H9 (cell line): ENCODE measurements at regions not wholly inside any gene's neighbourhood (a gene's known extent, or its start where the extent isn't known, plus 50 kb on each side); places are given as distances from the start of the nearest gene placed in this dataset.

Experiments
- DNase-seq: peaks from one replicate; pipeline ENCODE4 v3.0.0-alpha.2; 2017
- H2AFZ ChIP-seq: one replicate; pipeline ENCODE4 v1.6.1; 2013; ENCODE audit warnings: mild to moderate bottlenecking, low read length, control low read depth, moderate library complexity
- H2AK5ac ChIP-seq: 2 replicates; pipeline ENCODE4 v1.6.1; 2013; ENCODE audit warnings: low read length, control low read depth, mixed read lengths; ENCODE audit not compliant: insufficient read length
- H2BK120ac ChIP-seq: one replicate; pipeline ENCODE4 v1.6.1; 2013; ENCODE audit warnings: low read depth, mild to moderate bottlenecking, low read length, control low read depth, inconsistent platforms; ENCODE audit not compliant: poor library complexity, severe bottlenecking
- H2BK12ac ChIP-seq: 2 replicates; pipeline ENCODE4 v1.6.1; 2013; ENCODE audit warnings: low read length, control low read depth, mixed read lengths, low read depth; ENCODE audit not compliant: insufficient read length
- H2BK15ac ChIP-seq: 2 replicates; pipeline ENCODE4 v1.6.1; 2013; ENCODE audit warnings: low read depth, low read length, control low read depth
- H2BK20ac ChIP-seq: one replicate; pipeline ENCODE4 v1.6.1; 2013; ENCODE audit warnings: low read depth, mild to moderate bottlenecking, low read length, control low read depth, inconsistent platforms; ENCODE audit not compliant: poor library complexity, severe bottlenecking
- H2BK5ac ChIP-seq: 2 replicates; pipeline ENCODE4 v1.6.1; 2013; ENCODE audit warnings: low read length, control low read depth, mixed read lengths; ENCODE audit not compliant: insufficient read length
- H3K14ac ChIP-seq: 2 replicates; pipeline ENCODE4 v1.6.1; 2013; ENCODE audit warnings: low read length, control low read depth; ENCODE audit not compliant: insufficient read depth
- H3K18ac ChIP-seq: 2 replicates; pipeline ENCODE4 v1.6.1; 2013; ENCODE audit warnings: low read depth, mild to moderate bottlenecking, mixed read lengths, low read length, control low read depth; ENCODE audit not compliant: insufficient read length
- H3K23ac ChIP-seq: 2 replicates; pipeline ENCODE4 v1.6.1; 2013; ENCODE audit warnings: low read length, control low read depth, mixed read lengths, low read depth; ENCODE audit not compliant: insufficient read length
- H3K23me2 ChIP-seq: 2 replicates; pipeline ENCODE4 v1.6.1; 2013; ENCODE audit warnings: low read depth, mild to moderate bottlenecking, mixed read lengths, low read length, control low read depth; ENCODE audit not compliant: insufficient read length, poor library complexity, severe bottlenecking
- H3K27ac ChIP-seq: 2 replicates; pipeline ENCODE4 v1.5.1; 2013; ENCODE audit warnings: low read length, control low read depth, mixed read lengths, low read depth; ENCODE audit not compliant: insufficient read length
- H3K27me3 ChIP-seq: 2 replicates; pipeline ENCODE4 v1.6.1; 2013; ENCODE audit warnings: low read length, control low read depth, inconsistent platforms; ENCODE audit not compliant: insufficient read depth
- H3K4ac ChIP-seq: 2 replicates; pipeline ENCODE4 v1.6.1; 2013; ENCODE audit warnings: low read depth, mild to moderate bottlenecking, control low read depth, inconsistent platforms, low read length, moderate library complexity
- H3K4me1 ChIP-seq: 2 replicates; pipeline ENCODE4 v1.6.1; 2013; ENCODE audit warnings: low read length, control low read depth, inconsistent platforms; ENCODE audit not compliant: insufficient read depth
- H3K4me2 ChIP-seq: 2 replicates; pipeline ENCODE4 v1.6.1; 2013; ENCODE audit warnings: low read length, control low read depth, mixed read lengths; ENCODE audit not compliant: insufficient read length, insufficient read depth
- H3K56ac ChIP-seq: 2 replicates; pipeline ENCODE4 v1.6.1; 2013; ENCODE audit warnings: low read depth, mild to moderate bottlenecking, mixed read lengths, low read length, control low read depth; ENCODE audit not compliant: insufficient read length
- H3K79me1 ChIP-seq: 2 replicates; pipeline ENCODE4 v1.6.1; 2013; ENCODE audit warnings: low read depth, mild to moderate bottlenecking, moderate library complexity, low read length, control low read depth, inconsistent platforms; ENCODE audit not compliant: insufficient read depth, poor library complexity, severe bottlenecking
- H3K79me2 ChIP-seq: 2 replicates; pipeline ENCODE4 v1.6.1; 2013; ENCODE audit warnings: low read length, control low read depth, inconsistent platforms; ENCODE audit not compliant: insufficient read depth
- H3K9ac ChIP-seq: 2 replicates; pipeline ENCODE4 v1.6.1; 2013; ENCODE audit warnings: low read length, control low read depth, mixed read lengths; ENCODE audit not compliant: insufficient read length; ENCODE audit errors: extremely low read depth
- H3K9me3 ChIP-seq: one replicate; pipeline ENCODE4 v1.6.1; 2013; ENCODE audit warnings: low read depth, low read length, inconsistent platforms; ENCODE audit not compliant: control insufficient read depth
- H3T11ph ChIP-seq: one replicate; pipeline ENCODE4 v1.6.1; 2013; ENCODE audit warnings: mild to moderate bottlenecking, low read length, control low read depth, inconsistent platforms
- H4K20me1 ChIP-seq: one replicate; pipeline ENCODE4 v1.6.1; 2013; ENCODE audit not compliant: control insufficient read depth, insufficient read length, insufficient read depth
- H4K5ac ChIP-seq: 2 replicates; pipeline ENCODE4 v1.6.1; 2013; ENCODE audit warnings: low read depth, mild to moderate bottlenecking, mixed read lengths, low read length, control low read depth; ENCODE audit not compliant: insufficient read length
- H4K8ac ChIP-seq: replicated peaks from 2 replicates; pipeline ENCODE4 v1.6.1; 2013; ENCODE audit warnings: low read length, control low read depth, mixed read lengths, low read depth; ENCODE audit not compliant: insufficient read length
- H4K91ac ChIP-seq: 2 replicates; pipeline ENCODE4 v1.6.1; 2013; ENCODE audit warnings: low read depth, mild to moderate bottlenecking, moderate library complexity, mixed read lengths, low read length, control low read depth; ENCODE audit not compliant: insufficient read length
- H3K27ac Mint-ChIP-seq, 3 experiments: 2 replicates in 2 of 3; 3 replicates in 1 of 3; pipeline ENCODE4 v1.8.0; 2020 to 2021; ENCODE audit warnings: mixed read lengths in 3 of 3, mild to moderate bottlenecking in 1 of 3, moderate library complexity in 1 of 3
- H3K27me3 Mint-ChIP-seq: 2 replicates; pipeline ENCODE4 v1.8.0; 2021; ENCODE audit warnings: low read depth, mild to moderate bottlenecking, moderate library complexity, mixed read lengths
- H3K36me3 Mint-ChIP-seq, 3 experiments: 2 replicates in 2 of 3; 3 replicates in 1 of 3; pipeline ENCODE4 v1.8.0; 2020 to 2021; ENCODE audit warnings: low read depth in 3 of 3, mixed read lengths in 3 of 3; ENCODE audit not compliant: insufficient read depth in 1 of 3
- H3K4me1 Mint-ChIP-seq, 2 experiments: 2 replicates each; pipeline ENCODE4 v1.8.0; 2020; ENCODE audit warnings: mixed read lengths in 2 of 2
- H3K4me3 Mint-ChIP-seq, 2 experiments: 2 replicates in 1 of 2; 3 replicates in 1 of 2; pipeline ENCODE4 v1.8.0; 2020 to 2021; ENCODE audit warnings: mild to moderate bottlenecking in 2 of 2, mixed read lengths in 2 of 2, moderate library complexity in 1 of 2
- H3K9me3 Mint-ChIP-seq, 2 experiments: 2 replicates in 1 of 2; 3 replicates in 1 of 2; pipeline ENCODE4 v1.8.0; 2020; ENCODE audit warnings: mild to moderate bottlenecking in 2 of 2, mixed read lengths in 2 of 2, moderate library complexity in 1 of 2
- WGBS: extraction: QIAGEN DNeasy Blood & Tissue Kit; methylation state at CpG from one replicate; pipeline ENCODE4 v1.1.7; 2013; ENCODE audit warnings: missing lambda C conversion rate, low lambda C conversion rate, mixed read lengths; ENCODE audit not compliant: insufficient read length; ENCODE audit errors: extremely low coverage; 5-methylcytosine and 5-hydroxymethylcytosine counted together
- TF ChIP-seq, protein P1 (sequence below): fragments of 200-600 bp; sonication (generic); conservative IDR thresholded peaks from 3 replicates; pipeline ENCODE4 v1.8.0; 2021; ENCODE audit warnings: antibody characterized with exemption, mild to moderate bottlenecking

DNA sequence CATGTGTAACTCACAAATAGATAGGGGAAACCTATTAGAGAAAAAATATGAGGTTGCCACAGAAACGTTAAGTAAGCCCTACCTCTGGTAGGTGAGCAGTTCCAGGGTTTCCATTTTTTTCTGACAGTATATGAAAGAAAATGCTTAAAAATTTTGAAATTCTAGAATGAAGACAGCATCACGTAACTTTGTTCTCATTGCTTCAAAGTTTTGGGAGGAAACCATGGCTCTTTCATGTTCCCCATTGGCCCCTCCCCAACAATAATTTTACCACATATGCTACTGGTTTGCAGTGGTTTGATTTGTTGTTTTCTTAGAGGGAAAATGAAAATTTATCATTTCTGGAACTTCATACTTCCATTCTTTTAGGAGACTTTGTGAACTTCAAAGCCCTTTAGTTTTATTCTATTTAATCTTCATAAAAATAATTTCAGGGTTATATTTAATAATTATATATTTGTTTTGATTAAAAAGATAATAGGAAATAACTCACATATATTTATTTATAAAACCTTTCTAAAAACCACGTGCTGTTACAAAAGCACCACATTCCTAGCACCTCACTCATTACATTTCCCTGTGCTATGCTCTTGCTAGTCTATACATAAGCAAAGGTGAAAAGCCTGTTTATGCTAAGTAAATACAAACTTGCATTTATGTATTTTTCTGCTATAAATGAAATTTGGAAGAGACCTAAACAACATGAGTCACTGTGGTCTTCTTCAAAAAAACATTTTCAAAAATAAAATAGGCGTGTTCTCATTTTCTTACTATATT is 113.4 kb downstream of the CASP12 start:
- H3K23ac ChIP-seq: no peak overlapping the region
- no peaks in the 10 kb centered on the region for H3K79me2 ChIP-seq
- no peak overlapping the region for H3K27ac ChIP-seq
- Mint-ChIP-seq H3K4me3 (no peak overlapping the region), H3K36me3 (peaks cover 5 to 9% (median 6%) of the 10 kb centered on the region in 3 experiments; a peak in 6 of 7 replicates), H3K27ac (no peak overlapping the region), H3K9me3 (peaks cover 0 to 4% of the 10 kb centered on the region in 2 experiments; a peak in 2 of 5 replicates), H3K27me3 (no peaks in the 10 kb centered on the region), H3K4me1 (peaks cover 29 to 36% of the 10 kb centered on the region in 2 experiments)
- no peak overlapping the region for H2AK5ac ChIP-seq
- no peak overlapping the region for H2BK12ac ChIP-seq
- H3K14ac ChIP-seq: no peak overlapping the region
- peaks cover 5% of the 10 kb centered on the region; the same call in 1 of the 2 replicates for H3K4me1 ChIP-seq
- H4K5ac ChIP-seq: no peak overlapping the region
- TF ChIP-seq, protein P1, sequence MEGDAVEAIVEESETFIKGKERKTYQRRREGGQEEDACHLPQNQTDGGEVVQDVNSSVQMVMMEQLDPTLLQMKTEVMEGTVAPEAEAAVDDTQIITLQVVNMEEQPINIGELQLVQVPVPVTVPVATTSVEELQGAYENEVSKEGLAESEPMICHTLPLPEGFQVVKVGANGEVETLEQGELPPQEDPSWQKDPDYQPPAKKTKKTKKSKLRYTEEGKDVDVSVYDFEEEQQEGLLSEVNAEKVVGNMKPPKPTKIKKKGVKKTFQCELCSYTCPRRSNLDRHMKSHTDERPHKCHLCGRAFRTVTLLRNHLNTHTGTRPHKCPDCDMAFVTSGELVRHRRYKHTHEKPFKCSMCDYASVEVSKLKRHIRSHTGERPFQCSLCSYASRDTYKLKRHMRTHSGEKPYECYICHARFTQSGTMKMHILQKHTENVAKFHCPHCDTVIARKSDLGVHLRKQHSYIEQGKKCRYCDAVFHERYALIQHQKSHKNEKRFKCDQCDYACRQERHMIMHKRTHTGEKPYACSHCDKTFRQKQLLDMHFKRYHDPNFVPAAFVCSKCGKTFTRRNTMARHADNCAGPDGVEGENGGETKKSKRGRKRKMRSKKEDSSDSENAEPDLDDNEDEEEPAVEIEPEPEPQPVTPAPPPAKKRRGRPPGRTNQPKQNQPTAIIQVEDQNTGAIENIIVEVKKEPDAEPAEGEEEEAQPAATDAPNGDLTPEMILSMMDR: no peak
- H3K56ac ChIP-seq: no peak overlapping the region
- H2BK5ac ChIP-seq: no peak overlapping the region
- no peak for DNase-seq
- no peak overlapping the region for H2AFZ ChIP-seq
- no peaks in the 10 kb centered on the region for H3K79me1 ChIP-seq
- H4K20me1 ChIP-seq: no peaks in the 10 kb centered on the region
- no peaks in the 10 kb centered on the region for H3K9me3 ChIP-seq
- H4K91ac ChIP-seq: no peak overlapping the region
- no peaks in the 10 kb centered on the region for H3K23me2 ChIP-seq
- no peak overlapping the region for H4K8ac ChIP-seq
- no peak overlapping the region for H3K4me2 ChIP-seq
- no peak overlapping the region for H2BK120ac ChIP-seq
- no CpG with 5 or more reads among the region's 4 CpGs for WGBS
- H2BK20ac ChIP-seq: no peak overlapping the region
- no peak overlapping the region for H3T11ph ChIP-seq
- H3K9ac ChIP-seq: no peak overlapping the region
- no peak overlapping the region for H2BK15ac ChIP-seq
- no peaks in the 10 kb centered on the region for H3K27me3 ChIP-seq
- no peak overlapping the region for H3K18ac ChIP-seq
- H3K4ac ChIP-seq: no peak overlapping the region
